GM12874 (cell line): ENCODE measurements at regions not wholly inside any gene's neighbourhood (a gene's known extent, or its start where the extent isn't known, plus 50 kb on each side); places are given as distances from the start of the nearest gene placed in this dataset.

Experiments
- TF ChIP-seq, protein P1 (sequence below): IDR thresholded peaks from 2 replicates; pipeline ENCODE4 v1.5.1; 2011; ENCODE audit warnings: low read depth, mild to moderate bottlenecking, control low read depth, low read length, moderate library complexity; ENCODE audit not compliant: insufficient read depth

DNA sequence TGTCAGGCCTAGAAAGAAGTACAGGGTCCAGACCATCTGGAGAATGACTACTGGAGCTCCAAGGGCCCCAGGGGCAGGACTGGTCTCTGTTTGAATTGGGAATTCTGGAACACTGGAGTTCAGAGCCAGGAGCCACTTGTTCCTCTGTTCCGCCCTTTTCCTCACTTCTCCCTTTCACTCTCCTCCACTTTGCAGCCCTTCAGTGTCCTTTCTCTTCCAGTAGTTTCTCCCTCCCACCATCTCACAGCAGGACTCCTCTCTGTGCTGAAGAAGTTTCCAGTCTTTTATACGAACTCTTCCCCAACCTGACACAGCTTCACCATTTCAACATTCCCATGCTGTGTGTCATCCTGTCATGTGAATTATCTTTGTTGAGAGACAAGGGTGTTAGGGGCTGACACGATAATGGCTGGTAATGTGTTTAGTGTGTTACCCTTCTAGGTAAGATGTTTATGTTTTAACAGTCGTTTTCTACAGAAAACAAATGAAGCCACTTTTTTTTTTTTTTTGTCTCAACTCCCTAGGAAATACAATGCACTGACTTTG lies 180.3 kb upstream of the MYOCD start:
- TF ChIP-seq, protein P1, sequence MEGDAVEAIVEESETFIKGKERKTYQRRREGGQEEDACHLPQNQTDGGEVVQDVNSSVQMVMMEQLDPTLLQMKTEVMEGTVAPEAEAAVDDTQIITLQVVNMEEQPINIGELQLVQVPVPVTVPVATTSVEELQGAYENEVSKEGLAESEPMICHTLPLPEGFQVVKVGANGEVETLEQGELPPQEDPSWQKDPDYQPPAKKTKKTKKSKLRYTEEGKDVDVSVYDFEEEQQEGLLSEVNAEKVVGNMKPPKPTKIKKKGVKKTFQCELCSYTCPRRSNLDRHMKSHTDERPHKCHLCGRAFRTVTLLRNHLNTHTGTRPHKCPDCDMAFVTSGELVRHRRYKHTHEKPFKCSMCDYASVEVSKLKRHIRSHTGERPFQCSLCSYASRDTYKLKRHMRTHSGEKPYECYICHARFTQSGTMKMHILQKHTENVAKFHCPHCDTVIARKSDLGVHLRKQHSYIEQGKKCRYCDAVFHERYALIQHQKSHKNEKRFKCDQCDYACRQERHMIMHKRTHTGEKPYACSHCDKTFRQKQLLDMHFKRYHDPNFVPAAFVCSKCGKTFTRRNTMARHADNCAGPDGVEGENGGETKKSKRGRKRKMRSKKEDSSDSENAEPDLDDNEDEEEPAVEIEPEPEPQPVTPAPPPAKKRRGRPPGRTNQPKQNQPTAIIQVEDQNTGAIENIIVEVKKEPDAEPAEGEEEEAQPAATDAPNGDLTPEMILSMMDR = no peak

DNA sequence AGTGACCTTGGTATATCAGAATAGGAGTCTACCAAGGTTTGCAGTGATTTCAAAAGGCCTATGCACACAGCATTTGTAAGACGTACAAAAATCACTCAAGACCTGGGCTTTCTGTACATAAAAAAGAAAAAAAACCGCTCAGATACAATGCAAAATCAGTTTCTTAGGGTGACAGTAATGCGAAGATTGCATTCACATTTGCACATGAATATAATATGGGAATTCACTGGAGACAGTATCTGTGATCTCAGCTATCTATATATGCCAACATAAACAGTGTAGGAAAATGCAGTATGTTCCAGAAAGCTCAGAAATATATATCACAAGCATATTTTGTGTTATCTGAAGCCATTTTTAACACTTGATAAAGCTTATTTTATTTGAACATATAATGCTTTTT lies 176.4 kb upstream of the MYOCD start:
- TF ChIP-seq, protein P1 = no peak

DNA sequence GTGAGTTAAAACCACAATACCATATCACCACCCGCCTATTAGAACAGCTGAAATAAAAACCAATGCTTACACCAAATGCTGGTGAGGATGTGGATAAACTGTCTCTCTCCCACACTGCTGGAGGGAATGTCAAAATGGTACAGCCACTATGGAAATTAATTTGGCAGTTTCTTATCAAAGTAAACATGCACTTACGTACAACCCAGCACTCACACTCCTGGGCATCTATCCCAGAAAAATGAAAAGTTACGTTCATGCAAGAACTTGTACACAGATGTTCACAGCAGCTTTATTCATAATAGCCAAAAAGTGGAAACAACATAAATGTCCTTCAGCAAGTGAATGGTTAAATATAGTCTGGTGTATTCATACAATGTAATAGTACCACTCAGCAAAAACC lies 173.2 kb upstream of the MYOCD start:
- TF ChIP-seq, protein P1 = no peak

DNA sequence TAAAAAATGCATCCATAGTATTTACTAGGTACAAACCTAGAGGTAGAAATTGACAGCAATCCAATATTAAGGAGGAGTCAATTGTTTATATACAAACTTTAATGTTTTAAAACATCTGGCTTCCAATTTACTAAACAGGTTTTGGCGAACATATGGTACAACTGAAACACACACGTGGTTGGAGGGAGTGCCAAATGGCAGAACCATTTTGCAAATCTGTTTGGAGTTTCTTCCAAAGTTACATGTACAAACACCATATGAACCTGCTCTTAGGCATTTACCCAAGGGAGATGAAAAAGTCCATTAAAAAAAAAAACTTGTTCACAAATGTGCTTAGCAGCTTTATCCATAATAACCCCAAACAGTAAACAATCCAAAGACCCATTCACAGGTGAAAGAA lies 159.8 kb upstream of the MYOCD start:
- TF ChIP-seq, protein P1 = no peak

DNA sequence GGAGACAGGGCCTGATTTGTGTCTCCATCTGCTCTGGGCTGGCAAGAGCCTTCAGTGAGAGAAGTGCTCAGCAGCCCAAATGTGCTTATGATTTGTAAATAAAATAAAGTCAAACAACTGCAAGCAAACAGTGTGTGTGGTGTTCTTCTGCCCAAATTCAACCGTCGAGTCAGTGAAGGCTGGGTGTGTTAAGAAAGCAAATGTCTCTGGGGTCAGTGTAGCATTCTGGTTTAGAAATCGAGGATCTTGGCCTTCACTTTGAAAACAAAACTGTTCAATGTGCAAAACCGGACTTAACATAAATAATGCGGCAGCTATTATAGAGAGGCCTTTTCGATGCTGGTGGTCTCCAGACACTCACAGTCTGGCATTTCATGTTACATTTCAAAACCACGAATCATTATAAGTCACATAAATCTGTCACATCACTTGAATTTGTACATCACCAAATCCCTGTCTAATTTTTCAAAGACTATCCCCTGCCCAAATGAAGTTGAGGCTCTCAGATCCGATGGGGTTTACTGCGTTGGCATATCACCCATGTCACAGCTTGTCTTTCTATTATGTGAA lies 158.6 kb upstream of the MYOCD start:
- TF ChIP-seq, protein P1 = no peak

DNA sequence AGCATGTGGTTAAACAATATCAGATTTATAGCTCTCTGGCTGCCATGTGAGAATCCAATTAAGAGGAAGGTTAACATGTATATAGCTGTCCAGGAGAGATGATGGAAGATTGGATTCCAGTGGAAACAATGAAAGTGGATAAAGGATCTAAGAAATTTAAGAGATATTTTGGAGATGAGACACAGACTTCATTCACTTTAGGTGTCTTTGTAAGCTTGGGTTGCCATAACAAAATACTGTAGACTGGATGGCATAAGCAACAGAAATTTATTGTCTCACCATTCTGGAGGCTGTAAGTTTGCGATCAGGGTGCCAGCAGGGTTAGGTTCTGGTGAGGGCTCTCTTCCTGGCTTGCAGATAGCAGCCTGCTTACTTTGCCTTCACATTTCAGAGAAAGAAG lies 155.9 kb upstream of the MYOCD start:
- TF ChIP-seq, protein P1 = no peak

DNA sequence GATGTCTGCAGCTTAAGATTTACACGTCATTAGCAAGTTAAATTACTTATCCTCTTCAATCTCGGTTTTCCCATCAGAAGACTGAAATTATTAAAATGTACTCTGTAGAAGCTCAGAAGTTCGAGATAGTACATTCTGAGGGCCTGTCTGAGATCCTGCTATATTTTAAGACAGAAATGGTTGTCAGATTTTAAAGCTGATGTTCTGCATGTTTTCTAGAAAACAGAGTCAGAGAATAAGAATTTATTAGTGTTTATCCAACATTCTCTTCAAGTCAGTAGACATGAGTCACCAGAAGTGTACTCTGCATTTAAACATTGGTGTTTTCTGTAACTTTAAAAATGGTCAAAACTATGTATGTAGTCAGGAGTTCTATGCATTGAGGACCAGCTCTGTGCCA lies 155.2 kb upstream of the MYOCD start:
- TF ChIP-seq, protein P1 = no peak
